ENCODE measurements at regions not wholly inside any gene's neighbourhood (a gene's known extent, or its start where the extent isn't known, plus 50 kb on each side); places are given as distances from the start of the nearest gene placed in this dataset.

GRCh38 chr5:92268343-92268742 lies 885.2 kb upstream of the ARRDC3 start:
- TF ChIP-seq CTCF (conservative IDR thresholded peaks at IDR 0.05) = no peak
- TF ChIP-seq ZFX (IDR thresholded peaks at IDR 0.05) = no peak
